OCI-LY7 (cell line): ENCODE measurements at regions not wholly inside any gene's neighbourhood (a gene's known extent, or its start where the extent isn't known, plus 50 kb on each side); places are given as distances from the start of the nearest gene placed in this dataset.

Experiments
- BruUV-seq: library from RNA; stranded (reverse); fragments of 400-500 nt; replicated peaks from 2 replicates; lab custom pipeline; 2021; lab: Mats Ljungman, UMichigan
- CTCF ChIA-PET: fragments of 300-600 bp; sonication (Branson Sonifier 250); formaldehyde crosslinking; loops from one replicate; lab custom pipeline; 2022; ENCODE audit warnings: antibody characterized with exemption; ENCODE audit not compliant: unreplicated experiment; lab: Charles Lee
- POLR2A ChIA-PET: fragments of 300-600 bp; sonication (Branson Sonifier 250); formaldehyde crosslinking; loops from one replicate; lab custom pipeline; 2022; ENCODE audit warnings: antibody characterized with exemption; lab: Charles Lee
- DNase-seq: peaks from one replicate; pipeline ENCODE4 v3.0.0-alpha.2; 2015; ENCODE audit warnings: low spot score
- H2AFZ ChIP-seq: fragments of 200-600 bp; sonication (generic), shearing (Covaris generic); 2 replicates; pipeline ENCODE4 v1.6.1; 2014; ENCODE audit warnings: mild to moderate bottlenecking, antibody characterized with exemption, low read length, moderate library complexity
- H3K27ac ChIP-seq: fragments of 200-600 bp; sonication (generic); 2 replicates; pipeline ENCODE4 v1.5.1; 2014; ENCODE audit warnings: mixed run types, low read depth, mild to moderate bottlenecking, moderate library complexity, low read length, inconsistent platforms; ENCODE audit not compliant: poor library complexity, severe bottlenecking
- H3K36me3 ChIP-seq: fragments of 200-600 bp; sonication (generic); 2 replicates; pipeline ENCODE4 v1.6.1; 2014; ENCODE audit warnings: mild to moderate bottlenecking, antibody characterized with exemption, low read length, moderate library complexity, mixed read lengths; ENCODE audit not compliant: insufficient read depth
- H3K4me1 ChIP-seq: fragments of 200-600 bp; sonication (generic); 2 replicates; pipeline ENCODE4 v1.5.1; 2014; ENCODE audit warnings: mild to moderate bottlenecking, low read length; ENCODE audit not compliant: insufficient read depth, poor library complexity, severe bottlenecking
- H3K4me2 ChIP-seq: fragments of 200-600 bp; sonication (generic); 2 replicates; pipeline ENCODE4 v1.6.1; 2014; ENCODE audit warnings: mild to moderate bottlenecking, low read length
- H3K4me3 ChIP-seq: fragments of 200-600 bp; sonication (generic); 2 replicates; pipeline ENCODE4 v1.5.1; 2014; ENCODE audit warnings: mild to moderate bottlenecking, low read depth, low read length; ENCODE audit not compliant: poor library complexity, severe bottlenecking
- H3K79me2 ChIP-seq: fragments of 200-600 bp; sonication (generic); 2 replicates; pipeline ENCODE4 v1.6.1; 2016; ENCODE audit warnings: low read depth, mild to moderate bottlenecking, low read length, moderate library complexity, mixed read lengths; ENCODE audit not compliant: insufficient read depth
- H3K9me2 ChIP-seq: fragments of 200-600 bp; sonication (generic); 2 replicates; pipeline ENCODE4 v1.6.1; 2016; ENCODE audit warnings: mild to moderate bottlenecking, low read length, mixed read lengths; ENCODE audit not compliant: insufficient read depth
- H3K9me3 ChIP-seq: fragments of 200-600 bp; sonication (generic); 2 replicates; pipeline ENCODE4 v1.6.1; 2014; ENCODE audit warnings: mild to moderate bottlenecking, mixed run types, low read length, mixed read lengths
- H4K20me1 ChIP-seq: fragments of 200-600 bp; sonication (generic); 2 replicates; pipeline ENCODE4 v1.6.1; 2014; ENCODE audit warnings: mild to moderate bottlenecking, antibody characterized with exemption, low read length, moderate library complexity, mixed read lengths; ENCODE audit not compliant: insufficient read depth
- EZH2phosphoT487 ChIP-seq: fragments of 200-600 bp; sonication (generic); IDR thresholded peaks from 2 replicates; pipeline ENCODE4 v1.6.1; 2018; ENCODE audit warnings: low read depth, borderline replicate concordance, mild to moderate bottlenecking, mixed run types, antibody characterized with exemption, low read length, moderate library complexity, mixed read lengths
- intact Hi-C: fragments of 100-400 bp; cut with micrococcal nuclease; formaldehyde crosslinking; loops from one replicate; pipeline ENCODE4 v1.10.0; 2022; ENCODE audit not compliant: unreplicated experiment
- TF ChIP-seq, protein P1 (sequence below): fragments of 200-600 bp; sonication (generic); conservative IDR thresholded peaks from 2 replicates; pipeline ENCODE4 v1.5.1; 2014; ENCODE audit warnings: mild to moderate bottlenecking, antibody characterized with exemption, low read length, moderate library complexity, mixed read lengths

DNA sequence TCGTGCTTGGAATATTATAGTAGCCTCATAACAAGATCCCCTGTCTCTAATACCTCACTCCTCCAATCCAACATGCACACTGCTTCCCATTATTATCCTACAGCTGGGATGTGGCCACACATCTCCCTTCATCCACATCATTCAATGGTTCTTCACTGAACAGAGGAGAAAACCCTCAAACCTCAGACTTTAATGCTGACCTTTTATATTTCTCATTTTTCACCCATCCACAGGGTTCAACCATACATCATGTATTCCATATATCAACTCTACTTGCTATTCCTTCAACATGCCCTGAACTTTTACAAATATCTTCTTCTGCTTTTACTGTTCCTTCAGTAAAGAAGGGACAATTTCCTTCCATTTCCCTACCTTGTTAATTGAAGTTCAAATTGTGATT lies 396.8 kb downstream of the TLE4 start:
- H3K36me3 ChIP-seq = no peaks in the 10 kb centered on the region
- no peaks in the 10 kb centered on the region for H3K9me3 ChIP-seq
- H3K4me2 ChIP-seq = no peak overlapping the region
- no peaks in the 10 kb centered on the region; the same call in 1 of the 2 replicates for H4K20me1 ChIP-seq
- no peak for TF ChIP-seq EZH2phosphoT487
- TF ChIP-seq, protein P1, sequence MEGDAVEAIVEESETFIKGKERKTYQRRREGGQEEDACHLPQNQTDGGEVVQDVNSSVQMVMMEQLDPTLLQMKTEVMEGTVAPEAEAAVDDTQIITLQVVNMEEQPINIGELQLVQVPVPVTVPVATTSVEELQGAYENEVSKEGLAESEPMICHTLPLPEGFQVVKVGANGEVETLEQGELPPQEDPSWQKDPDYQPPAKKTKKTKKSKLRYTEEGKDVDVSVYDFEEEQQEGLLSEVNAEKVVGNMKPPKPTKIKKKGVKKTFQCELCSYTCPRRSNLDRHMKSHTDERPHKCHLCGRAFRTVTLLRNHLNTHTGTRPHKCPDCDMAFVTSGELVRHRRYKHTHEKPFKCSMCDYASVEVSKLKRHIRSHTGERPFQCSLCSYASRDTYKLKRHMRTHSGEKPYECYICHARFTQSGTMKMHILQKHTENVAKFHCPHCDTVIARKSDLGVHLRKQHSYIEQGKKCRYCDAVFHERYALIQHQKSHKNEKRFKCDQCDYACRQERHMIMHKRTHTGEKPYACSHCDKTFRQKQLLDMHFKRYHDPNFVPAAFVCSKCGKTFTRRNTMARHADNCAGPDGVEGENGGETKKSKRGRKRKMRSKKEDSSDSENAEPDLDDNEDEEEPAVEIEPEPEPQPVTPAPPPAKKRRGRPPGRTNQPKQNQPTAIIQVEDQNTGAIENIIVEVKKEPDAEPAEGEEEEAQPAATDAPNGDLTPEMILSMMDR = no peak
- H3K4me1 ChIP-seq = no peaks in the 10 kb centered on the region
- no peak overlapping the region for H3K4me3 ChIP-seq
- ChIA-PET POLR2A (no interaction called here), CTCF (no interaction called here)
- H3K9me2 ChIP-seq = no peaks in the 10 kb centered on the region
- no peaks in the 10 kb centered on the region for H3K79me2 ChIP-seq
- no TSS peak for BruUV-seq
- H2AFZ ChIP-seq = no peak overlapping the region
- intact Hi-C loops = no loop called here
- DNase-seq = no peak
- H3K27ac ChIP-seq = no peak overlapping the region

DNA sequence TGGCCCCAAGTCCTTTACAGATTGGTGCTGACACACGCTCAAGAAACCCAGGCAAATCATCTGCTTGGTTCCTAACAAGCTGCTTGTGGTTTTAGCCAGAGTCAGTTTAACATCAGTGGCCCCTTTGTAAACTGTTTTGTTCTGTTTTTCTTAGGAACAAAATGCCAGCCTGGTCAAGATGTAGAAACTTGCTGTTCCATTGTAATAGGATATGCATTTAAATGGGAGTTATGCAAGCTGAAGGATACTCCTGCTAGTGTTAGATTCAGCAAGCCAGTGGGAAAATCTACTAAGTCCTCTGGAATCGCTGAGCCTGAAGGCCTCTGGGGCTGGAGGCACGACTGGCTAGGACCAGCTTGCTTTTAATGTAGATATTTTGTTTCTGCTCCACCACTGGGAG lies 391.1 kb downstream of the TLE4 start:
- Histone ChIP-seq H2AFZ (no peak overlapping the region), H3K36me3 (no peaks in the 10 kb centered on the region), H3K9me3 (no peaks in the 10 kb centered on the region), H3K79me2 (no peaks in the 10 kb centered on the region), H3K4me1 (no peaks in the 10 kb centered on the region), H4K20me1 (no peaks in the 10 kb centered on the region), H3K9me2 (no peaks in the 10 kb centered on the region), H3K4me2 (no peak overlapping the region), H3K27ac (no peak overlapping the region), H3K4me3 (no peak overlapping the region)
- POLR2A ChIA-PET = no interaction called here
- intact Hi-C loops = no loop called here
- no peak for DNase-seq
- CTCF ChIA-PET = no interaction called here
- TF ChIP-seq EZH2phosphoT487 = no peak
- TF ChIP-seq, protein P1 = no peak
- no TSS peak for BruUV-seq

DNA sequence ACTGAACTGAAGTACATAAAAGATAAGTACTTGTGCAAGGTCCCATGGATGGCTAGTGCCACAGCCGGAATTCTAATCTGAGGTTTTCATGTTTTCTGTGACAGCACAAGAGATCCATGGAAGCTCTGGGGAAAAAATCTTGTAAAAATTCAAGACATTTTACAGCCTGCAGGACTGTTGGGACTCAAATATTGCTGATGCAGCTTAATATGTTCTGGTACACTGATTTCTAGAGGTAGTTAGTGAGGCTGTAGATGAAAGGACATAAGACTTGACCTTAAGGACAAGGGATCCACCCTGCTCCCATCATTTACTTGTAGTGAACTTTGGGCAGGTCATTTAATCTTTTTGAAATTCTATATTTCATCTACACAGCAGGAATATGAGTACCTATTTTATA lies 390.4 kb downstream of the TLE4 start:
- no peaks in the 10 kb centered on the region for H3K9me2 ChIP-seq
- no peak overlapping the region for H3K27ac ChIP-seq
- ChIA-PET POLR2A (interaction anchor here (0.7 kb wide), 1 partner anchor 69 kb away, joined by 4 read pairs; no protein-coding TSS in a partner anchor), CTCF (no interaction called here)
- H2AFZ ChIP-seq = no peak overlapping the region
- H3K4me1 ChIP-seq = no peaks in the 10 kb centered on the region
- no peaks in the 10 kb centered on the region for H3K9me3 ChIP-seq
- H3K79me2 ChIP-seq = no peaks in the 10 kb centered on the region
- TF ChIP-seq EZH2phosphoT487 = no peak
- TF ChIP-seq, protein P1 = no peak
- intact Hi-C loops = no loop called here
- no peaks in the 10 kb centered on the region for H3K36me3 ChIP-seq
- H4K20me1 ChIP-seq = no peaks in the 10 kb centered on the region
- BruUV-seq = no TSS peak
- H3K4me3 ChIP-seq = no peak overlapping the region
- H3K4me2 ChIP-seq = no peak overlapping the region
- no peak for DNase-seq
